ENCODE measurements at regions not wholly inside any gene's neighbourhood (a gene's known extent, or its start where the extent isn't known, plus 50 kb on each side); places are given as distances from the start of the nearest gene placed in this dataset.

GRCh38 chr3:96000966-96001365 lies 813.4 kb upstream of the EPHA6 start:
- no peak for TF ChIP-seq CTCF (IDR thresholded peaks at IDR 0.05; ENCODE audit: low read length)
- no peak for TF ChIP-seq EZH2 (IDR thresholded peaks at IDR 0.05; ENCODE audit: borderline replicate concordance, low read length)
